Lower leg skin (tissue), 4 donors: ENCODE measurements at regions not wholly inside any gene's neighbourhood (a gene's known extent, or its start where the extent isn't known, plus 50 kb on each side); places are given as distances from the start of the nearest gene placed in this dataset.
"Not testable (repeated sequence)": the region's sequence is repeated elsewhere in the genome, so short reads cannot be mapped to it uniquely, and the experiment has no call there.

Experiments
- DNase-seq, 2 donors: peaks; one replicate each; pipeline ENCODE4 v3.0.0-alpha.2; 2019; ENCODE audit warnings: low spot score in 2 of 2
- H3K4me3 ChIP-seq: fragments of 200-600 bp; sonication (generic); 2 replicates; pipeline ENCODE4 v1.5.1; 2017; ENCODE audit warnings: mild to moderate bottlenecking, low read depth; ENCODE audit not compliant: poor library complexity, severe bottlenecking
- CTCF ChIP-seq, 3 donors: fragments of 450-650 bp; IDR thresholded peaks; one replicate each; pipeline ENCODE4 v1.5.1; 2016; ENCODE audit warnings: antibody characterized with exemption in 3 of 3, mild to moderate bottlenecking in 3 of 3, moderate library complexity in 2 of 3
- POLR2A ChIP-seq, 2 donors: fragments of 450-650 bp; IDR thresholded peaks; one replicate each; pipeline ENCODE4 v1.6.1; 2016 to 2017; ENCODE audit warnings: antibody characterized with exemption in 2 of 2, mild to moderate bottlenecking in 1 of 2, moderate library complexity in 1 of 2
- WGBS, 2 donors: methylation state at CpG; one replicate each; pipeline ENCODE4 v1.1.5; 2018; 5-methylcytosine and 5-hydroxymethylcytosine counted together
- intact Hi-C: fragments of 100-400 bp; cut with DNase I; formaldehyde crosslinking; loops from one replicate; pipeline ENCODE4 v1.15.0; 2023; ENCODE audit warnings: low total_unique reads

DNA sequence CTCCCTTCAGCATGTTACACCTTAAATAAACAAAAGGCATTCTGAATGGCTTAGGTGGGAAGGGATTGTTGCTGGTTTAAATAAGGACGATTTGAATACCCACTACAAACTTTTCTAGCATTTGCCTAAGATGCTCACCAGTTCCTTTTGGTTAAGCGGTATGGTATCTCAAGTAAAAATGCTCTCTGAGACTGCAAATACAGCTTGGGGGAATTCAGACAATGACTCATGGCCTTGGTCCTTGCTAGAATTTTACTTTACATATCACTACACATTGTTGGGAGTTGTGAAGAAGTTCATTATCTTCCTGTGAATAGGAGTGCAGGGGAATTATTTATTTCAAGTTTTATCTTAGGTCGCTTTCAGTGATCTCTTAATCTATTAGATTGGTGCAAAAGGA is 670.7 kb downstream of the UTRN start:
- DNase-seq, result no peak
- H3K4me3 ChIP-seq, result no peak overlapping the region
- 74 to 79% methylated on average over 3 of the region's 3 CpGs for WGBS, 2 donors
- intact Hi-C loops, result no loop called here
- TF ChIP-seq CTCF (IDR thresholded peaks at IDR 0.05) (no peak), POLR2A (IDR thresholded peaks at IDR 0.05) (no peak)

DNA sequence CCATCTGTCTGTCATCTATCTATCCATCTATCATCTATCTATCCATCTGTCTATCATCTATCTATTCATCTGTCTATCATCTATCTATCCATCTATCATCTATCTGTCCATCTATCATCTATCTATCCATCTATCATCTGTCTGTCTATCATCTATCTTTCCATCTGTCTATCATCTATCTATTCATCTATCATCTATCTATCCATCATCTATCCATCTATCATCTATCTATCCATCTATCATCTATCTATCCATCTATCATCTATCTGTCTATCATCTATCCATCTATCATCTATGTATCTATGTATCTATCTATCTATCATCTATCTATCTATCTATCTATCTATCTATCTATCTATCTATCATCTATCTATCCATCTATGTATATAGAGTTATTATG is 671.6 kb downstream of the UTRN start:
- intact Hi-C loops, DNase-seq, H3K4me3 ChIP-seq: not testable (repeated sequence)

GRCh38 chr6:144957236-144957937 is 672.3 kb downstream of the UTRN start:
- DNase-seq, result no peak
- no peak overlapping the region for H3K4me3 ChIP-seq
- no peak for TF ChIP-seq CTCF (IDR thresholded peaks at IDR 0.05)
- TF ChIP-seq POLR2A (IDR thresholded peaks at IDR 0.05), result no peak
- intact Hi-C loops, result no loop called here
- WGBS, 2 donors, result 96 to 97% methylated on average over 1 of the region's 1 CpG

DNA sequence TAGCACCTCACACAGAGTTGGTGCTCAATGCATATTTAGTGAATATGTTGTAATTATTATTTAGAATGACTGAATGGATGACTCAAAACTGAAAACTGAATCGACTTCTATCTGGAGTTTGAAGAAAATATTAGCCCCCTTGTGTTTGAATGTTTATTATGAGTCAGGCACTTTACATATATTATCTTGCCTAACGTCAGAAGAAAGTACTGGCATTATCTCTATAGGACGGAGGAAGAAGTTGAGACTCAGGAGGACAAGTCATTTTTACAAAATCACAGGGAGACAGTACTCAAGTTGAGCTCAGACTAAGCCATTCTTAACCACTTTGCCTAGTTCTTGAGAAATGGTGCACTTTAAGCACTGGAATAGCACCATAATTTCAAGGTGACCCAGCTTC is 684.0 kb downstream of the UTRN start:
- TF ChIP-seq POLR2A (IDR thresholded peaks at IDR 0.05), result no peak
- no peak for TF ChIP-seq CTCF (IDR thresholded peaks at IDR 0.05)
- DNase-seq, result no peak
- intact Hi-C loops, result no loop called here
- no peak overlapping the region for H3K4me3 ChIP-seq
- WGBS, 2 donors, result 79 to 80% methylated on average over 3 of the region's 3 CpGs

GRCh38 chr6:144969602-144970272 is 684.6 kb downstream of the UTRN start:
- no peak overlapping the region for H3K4me3 ChIP-seq
- intact Hi-C loops, result no loop called here
- no peak for DNase-seq
- TF ChIP-seq CTCF (IDR thresholded peaks at IDR 0.05), result no peak
- TF ChIP-seq POLR2A (IDR thresholded peaks at IDR 0.05), result no peak
- 63 to 70% methylated on average over 6 of the region's 6 CpGs for WGBS, 2 donors

DNA sequence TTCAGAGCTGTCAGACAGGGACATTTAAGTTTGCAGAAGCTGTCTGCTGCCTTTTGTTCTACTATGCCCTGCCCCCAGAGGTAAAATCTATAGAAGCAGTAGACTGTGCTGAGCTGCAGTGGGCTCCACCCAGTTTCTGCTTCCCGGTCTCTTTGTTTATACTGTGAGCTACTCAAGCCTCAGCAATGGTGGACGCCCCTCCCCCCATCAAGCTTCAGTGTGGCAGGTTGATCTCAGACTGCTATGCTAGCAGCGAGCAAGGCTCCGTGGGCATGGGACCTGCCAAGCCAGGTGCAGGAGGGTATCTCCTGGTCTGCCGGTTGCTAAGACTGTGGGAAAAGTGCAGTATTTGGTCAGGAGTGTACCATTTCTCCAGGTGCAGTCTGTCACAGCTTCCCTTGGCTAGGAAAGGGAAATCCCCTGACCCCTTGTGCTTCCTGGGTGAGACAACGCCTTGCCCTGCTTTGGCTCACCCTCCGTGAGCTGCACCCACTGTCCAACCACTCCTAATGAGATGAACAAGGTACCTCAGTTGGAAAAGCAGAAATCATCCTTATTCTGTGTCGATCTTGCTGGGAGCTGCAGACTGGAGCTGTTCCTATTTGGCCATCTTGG is 692.2 kb downstream of the UTRN start:
- intact Hi-C loops, DNase-seq, H3K4me3 ChIP-seq: not testable (repeated sequence)
- WGBS, 2 donors, result 48 to 49% methylated on average over 8 of the region's 8 CpGs
